ENCODE measurements at regions not wholly inside any gene's neighbourhood (a gene's known extent, or its start where the extent isn't known, plus 50 kb on each side); places are given as distances from the start of the nearest gene placed in this dataset.

GRCh38 chr5:24831989-24832388, 187.2 kb upstream of the CDH10 start:
- no peaks in the 10 kb centered on the region for H3K79me2 ChIP-seq (ENCODE audit: control insufficient read depth in 1 of 2, insufficient read depth in 2 of 2, low read length in 2 of 2)
- H2BK15ac ChIP-seq (ENCODE audit: low read length), result no peak overlapping the region
- H3K9me3 ChIP-seq (ENCODE audit: insufficient read depth in 2 of 2, low read depth in 1 of 2, low read length in 1 of 2), result no peaks in the 10 kb centered on the region
- no peaks in the 10 kb centered on the region for H3K23me2 ChIP-seq (ENCODE audit: low read depth, low read length)
- H2AK5ac ChIP-seq (ENCODE audit: low read depth, low read length), result no peak overlapping the region
- TF ChIP-seq RAD21 (IDR thresholded peaks at IDR 0.05 in 1 of 2, conservative IDR thresholded peaks at IDR 0.05 in 1 of 2; ENCODE audit: low read depth in 2 of 2, low read length in 2 of 2), result no peak
- no peak for TF ChIP-seq MAX (IDR thresholded peaks at IDR 0.05)
- no peak for TF ChIP-seq BACH1 (IDR thresholded peaks at IDR 0.05; ENCODE audit: low read length)
- no peak for TF ChIP-seq TCF12 (IDR thresholded peaks at IDR 0.05; ENCODE audit: low read depth, low read length)
- TF ChIP-seq ASH2L (IDR thresholded peaks at IDR 0.05; ENCODE audit: low read length), result no peak
- no peak for TF ChIP-seq JUND (IDR thresholded peaks at IDR 0.05; ENCODE audit: low read length)
- TF ChIP-seq NANOG (IDR thresholded peaks at IDR 0.05; ENCODE audit: insufficient read depth, low read depth, low read length, poor library complexity, severe bottlenecking), result no peak
- TF ChIP-seq KDM5A (IDR thresholded peaks at IDR 0.05; ENCODE audit: low read length), result no peak
- no peak overlapping the region for H3K18ac ChIP-seq (ENCODE audit: extremely low read depth, low read length)
- no peak overlapping the region for H2BK120ac ChIP-seq (replicated peaks; ENCODE audit: low read depth, low read length)
- no peak overlapping the region for H2BK12ac ChIP-seq (ENCODE audit: low read depth, low read length)
- H3K27me3 ChIP-seq (replicated peaks in 1 of 4; ENCODE audit: control insufficient read depth in 3 of 4, extremely low read depth in 1 of 4, insufficient read depth in 3 of 4, low read length in 3 of 4), result no peaks in the 10 kb centered on the region
- ChIA-PET CTCF (ENCODE audit: partially characterized antibody) (interaction anchor here (0.7 kb wide), 1 partner anchor 175 kb away, joined by 3 read pairs; no protein-coding TSS in a partner anchor), POLR2A (ENCODE audit: partially characterized antibody) (no interaction called here)
- H4K5ac ChIP-seq (ENCODE audit: insufficient read length, low read depth, low read length), result no peak overlapping the region
- no peak overlapping the region for H4K91ac ChIP-seq (replicated peaks; ENCODE audit: insufficient read length, low read length)
- no peak overlapping the region for H2BK5ac ChIP-seq (ENCODE audit: low read depth, low read length)
- no peak overlapping the region for H3K4ac ChIP-seq (replicated peaks; ENCODE audit: insufficient read length, low read depth, low read length)
- H4K8ac ChIP-seq (ENCODE audit: extremely low read depth, insufficient read depth, low read length), result no peak overlapping the region
- no peaks in the 10 kb centered on the region for H3K4me1 ChIP-seq (replicated peaks in 1 of 4; ENCODE audit: control insufficient read depth in 3 of 4, insufficient read depth in 4 of 4, low read length in 3 of 4)
- H3K4me3 ChIP-seq (ENCODE audit: extremely low read depth in 1 of 4, insufficient read depth in 2 of 4, low read depth in 3 of 4, low read length in 4 of 4), result no peak overlapping the region
- no peak for FAIRE-seq
- no peak overlapping the region for H3K23ac ChIP-seq (ENCODE audit: insufficient read length)
- H2BK20ac ChIP-seq (ENCODE audit: low read length), result no peak overlapping the region
- 90% methylated on average over 5 of the region's 5 CpGs; no CpG with 5 or more reads in 1 of the 2 experiments for WGBS, 2 experiments (ENCODE audit: extremely low coverage in 1 of 2, insufficient coverage in 1 of 2, insufficient read length in 1 of 2, insufficient replicate concordance in 2 of 2, low coverage in 1 of 2, low lambda C conversion rate in 2 of 2, missing lambda C conversion rate in 1 of 2)
- no peak overlapping the region for H3K56ac ChIP-seq (replicated peaks; ENCODE audit: insufficient read length, low read depth, low read length)
- H3K79me1 ChIP-seq (ENCODE audit: low read depth, low read length), result no peaks in the 10 kb centered on the region
- no peak overlapping the region for H3K4me2 ChIP-seq (ENCODE audit: insufficient read depth in 1 of 2, low read depth in 2 of 2, low read length in 2 of 2)
- no peak overlapping the region for H3K9ac ChIP-seq (replicated peaks in 1 of 4; ENCODE audit: extremely low read depth in 1 of 4, low read depth in 3 of 4, low read length in 3 of 4)
- no peak for DNase-seq (ENCODE audit: low read depth in 1 of 2, low spot score in 2 of 2)
- no peak overlapping the region for H3K27ac ChIP-seq (ENCODE audit: low read depth, low read length)
- H4K20me1 ChIP-seq (replicated peaks in 1 of 2; ENCODE audit: control insufficient read depth in 1 of 2, insufficient read depth in 2 of 2, low read length in 2 of 2), result no peaks in the 10 kb centered on the region
- no peak overlapping the region for H3K14ac ChIP-seq (ENCODE audit: insufficient read length)
- H2AFZ ChIP-seq (ENCODE audit: low read length), result no peak overlapping the region
- no peaks in the 10 kb centered on the region for H3K36me3 ChIP-seq (ENCODE audit: control insufficient read depth in 2 of 4, insufficient read depth in 4 of 4, low read length in 3 of 4)

Data from H1 (cell line).